HepG2 (cell line): ENCODE measurements at regions not wholly inside any gene's neighbourhood (a gene's known extent, or its start where the extent isn't known, plus 50 kb on each side); places are given as distances from the start of the nearest gene placed in this dataset.

Source experiments
- PAX8 ChIP-seq: sonication (generic); formaldehyde crosslinking; IDR thresholded peaks from 2 replicates; pipeline ENCODE4 v1.8.0; 2022; ENCODE audit warnings: mild to moderate bottlenecking, missing genetic modification reagents, borderline replicate concordance
- WIZ ChIP-seq: sonication (generic); formaldehyde crosslinking; IDR thresholded peaks from 2 replicates; pipeline ENCODE4 v1.5.1; 2020; ENCODE audit warnings: mild to moderate bottlenecking, missing genetic modification reagents
- ZNF761 ChIP-seq: sonication (generic); formaldehyde crosslinking; conservative IDR thresholded peaks from 2 replicates; pipeline ENCODE4 v1.4.0; 2020; ENCODE audit warnings: mild to moderate bottlenecking, missing genetic modification reagents
- TF ChIP-seq, protein P1 (sequence below): sonication (generic); formaldehyde crosslinking; IDR thresholded peaks from 2 replicates; pipeline ENCODE4 v1.5.0; 2020; ENCODE audit warnings: missing genetic modification reagents, mild to moderate bottlenecking, borderline replicate concordance
- TF ChIP-seq, protein P2 (sequence below): sonication (generic); formaldehyde crosslinking; IDR thresholded peaks from 2 replicates; pipeline ENCODE4 v1.8.0; 2022; ENCODE audit warnings: mild to moderate bottlenecking, missing genetic modification reagents
- TF ChIP-seq, protein P3 (sequence below): sonication (generic); formaldehyde crosslinking; IDR thresholded peaks from 2 replicates; pipeline ENCODE4 v1.4.0; 2020; ENCODE audit warnings: missing genetic modification reagents, mild to moderate bottlenecking, borderline replicate concordance
- TF ChIP-seq, protein P4 (sequence below): sonication (generic); formaldehyde crosslinking; IDR thresholded peaks from 2 replicates; pipeline ENCODE4; 2020; ENCODE audit warnings: missing genetic modification reagents, mild to moderate bottlenecking, borderline replicate concordance
- TF ChIP-seq, protein P5 (sequence below): sonication (generic); formaldehyde crosslinking; IDR thresholded peaks from 2 replicates; pipeline ENCODE4 v1.4.0; 2020; ENCODE audit warnings: mild to moderate bottlenecking, missing genetic modification reagents

DNA sequence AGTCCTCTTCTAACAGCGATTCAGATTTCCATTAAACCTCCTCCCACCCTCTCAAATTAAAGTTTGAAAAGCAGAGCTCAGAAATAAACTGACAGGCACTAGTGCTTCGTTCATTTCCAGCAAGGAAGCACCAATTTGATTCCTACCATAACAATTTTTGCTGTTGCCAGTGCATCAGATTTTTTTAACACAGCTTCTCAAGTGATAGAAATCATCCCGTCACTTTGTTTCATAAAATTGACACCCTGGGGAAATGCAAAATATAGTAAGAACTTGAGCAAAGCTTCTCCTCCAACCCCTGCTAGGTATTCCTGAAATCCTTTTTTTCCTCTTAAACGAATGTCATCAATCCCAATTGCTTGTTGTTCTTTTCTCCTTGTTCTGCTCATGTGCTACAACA is 332.1 kb downstream of the FOXG1 start (continued):
- TF ChIP-seq, protein P1, sequence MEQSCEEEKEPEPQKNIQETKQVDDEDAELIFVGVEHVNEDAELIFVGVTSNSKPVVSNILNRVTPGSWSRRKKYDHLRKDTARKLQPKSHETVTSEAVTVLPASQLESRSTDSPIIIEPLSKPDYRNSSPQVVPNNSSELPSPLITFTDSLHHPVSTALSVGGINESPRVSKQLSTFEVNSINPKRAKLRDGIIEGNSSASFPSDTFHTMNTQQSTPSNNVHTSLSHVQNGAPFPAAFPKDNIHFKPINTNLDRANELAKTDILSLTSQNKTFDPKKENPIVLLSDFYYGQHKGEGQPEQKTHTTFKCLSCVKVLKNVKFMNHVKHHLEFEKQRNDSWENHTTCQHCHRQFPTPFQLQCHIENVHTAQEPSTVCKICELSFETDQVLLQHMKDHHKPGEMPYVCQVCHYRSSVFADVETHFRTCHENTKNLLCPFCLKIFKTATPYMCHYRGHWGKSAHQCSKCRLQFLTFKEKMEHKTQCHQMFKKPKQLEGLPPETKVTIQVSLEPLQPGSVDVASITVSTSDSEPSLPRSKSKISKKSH (CRISPR knock-in tag) = no peak
- TF ChIP-seq, protein P2, sequence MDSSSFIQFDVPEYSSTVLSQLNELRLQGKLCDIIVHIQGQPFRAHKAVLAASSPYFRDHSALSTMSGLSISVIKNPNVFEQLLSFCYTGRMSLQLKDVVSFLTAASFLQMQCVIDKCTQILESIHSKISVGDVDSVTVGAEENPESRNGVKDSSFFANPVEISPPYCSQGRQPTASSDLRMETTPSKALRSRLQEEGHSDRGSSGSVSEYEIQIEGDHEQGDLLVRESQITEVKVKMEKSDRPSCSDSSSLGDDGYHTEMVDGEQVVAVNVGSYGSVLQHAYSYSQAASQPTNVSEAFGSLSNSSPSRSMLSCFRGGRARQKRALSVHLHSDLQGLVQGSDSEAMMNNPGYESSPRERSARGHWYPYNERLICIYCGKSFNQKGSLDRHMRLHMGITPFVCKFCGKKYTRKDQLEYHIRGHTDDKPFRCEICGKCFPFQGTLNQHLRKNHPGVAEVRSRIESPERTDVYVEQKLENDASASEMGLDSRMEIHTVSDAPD = no peak
- no peak for TF ChIP-seq ZNF761 (CRISPR knock-in tag)
- TF ChIP-seq WIZ (CRISPR knock-in tag) = no peak
- TF ChIP-seq, protein P3, sequence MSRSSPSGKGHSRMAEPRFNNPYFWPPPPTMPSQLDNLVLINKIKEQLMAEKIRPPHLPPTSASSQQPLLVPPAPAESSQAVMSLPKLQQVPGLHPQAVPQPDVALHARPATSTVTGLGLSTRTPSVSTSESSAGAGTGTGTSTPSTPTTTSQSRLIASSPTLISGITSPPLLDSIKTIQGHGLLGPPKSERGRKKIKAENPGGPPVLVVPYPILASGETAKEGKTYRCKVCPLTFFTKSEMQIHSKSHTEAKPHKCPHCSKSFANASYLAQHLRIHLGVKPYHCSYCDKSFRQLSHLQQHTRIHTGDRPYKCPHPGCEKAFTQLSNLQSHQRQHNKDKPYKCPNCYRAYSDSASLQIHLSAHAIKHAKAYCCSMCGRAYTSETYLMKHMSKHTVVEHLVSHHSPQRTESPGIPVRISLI (CRISPR knock-in tag) = no peak
- TF ChIP-seq PAX8 (CRISPR knock-in tag) = no peak
- TF ChIP-seq, protein P4, sequence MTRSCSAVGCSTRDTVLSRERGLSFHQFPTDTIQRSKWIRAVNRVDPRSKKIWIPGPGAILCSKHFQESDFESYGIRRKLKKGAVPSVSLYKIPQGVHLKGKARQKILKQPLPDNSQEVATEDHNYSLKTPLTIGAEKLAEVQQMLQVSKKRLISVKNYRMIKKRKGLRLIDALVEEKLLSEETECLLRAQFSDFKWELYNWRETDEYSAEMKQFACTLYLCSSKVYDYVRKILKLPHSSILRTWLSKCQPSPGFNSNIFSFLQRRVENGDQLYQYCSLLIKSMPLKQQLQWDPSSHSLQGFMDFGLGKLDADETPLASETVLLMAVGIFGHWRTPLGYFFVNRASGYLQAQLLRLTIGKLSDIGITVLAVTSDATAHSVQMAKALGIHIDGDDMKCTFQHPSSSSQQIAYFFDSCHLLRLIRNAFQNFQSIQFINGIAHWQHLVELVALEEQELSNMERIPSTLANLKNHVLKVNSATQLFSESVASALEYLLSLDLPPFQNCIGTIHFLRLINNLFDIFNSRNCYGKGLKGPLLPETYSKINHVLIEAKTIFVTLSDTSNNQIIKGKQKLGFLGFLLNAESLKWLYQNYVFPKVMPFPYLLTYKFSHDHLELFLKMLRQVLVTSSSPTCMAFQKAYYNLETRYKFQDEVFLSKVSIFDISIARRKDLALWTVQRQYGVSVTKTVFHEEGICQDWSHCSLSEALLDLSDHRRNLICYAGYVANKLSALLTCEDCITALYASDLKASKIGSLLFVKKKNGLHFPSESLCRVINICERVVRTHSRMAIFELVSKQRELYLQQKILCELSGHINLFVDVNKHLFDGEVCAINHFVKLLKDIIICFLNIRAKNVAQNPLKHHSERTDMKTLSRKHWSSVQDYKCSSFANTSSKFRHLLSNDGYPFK (CRISPR knock-in tag) = no peak
- TF ChIP-seq, protein P5, sequence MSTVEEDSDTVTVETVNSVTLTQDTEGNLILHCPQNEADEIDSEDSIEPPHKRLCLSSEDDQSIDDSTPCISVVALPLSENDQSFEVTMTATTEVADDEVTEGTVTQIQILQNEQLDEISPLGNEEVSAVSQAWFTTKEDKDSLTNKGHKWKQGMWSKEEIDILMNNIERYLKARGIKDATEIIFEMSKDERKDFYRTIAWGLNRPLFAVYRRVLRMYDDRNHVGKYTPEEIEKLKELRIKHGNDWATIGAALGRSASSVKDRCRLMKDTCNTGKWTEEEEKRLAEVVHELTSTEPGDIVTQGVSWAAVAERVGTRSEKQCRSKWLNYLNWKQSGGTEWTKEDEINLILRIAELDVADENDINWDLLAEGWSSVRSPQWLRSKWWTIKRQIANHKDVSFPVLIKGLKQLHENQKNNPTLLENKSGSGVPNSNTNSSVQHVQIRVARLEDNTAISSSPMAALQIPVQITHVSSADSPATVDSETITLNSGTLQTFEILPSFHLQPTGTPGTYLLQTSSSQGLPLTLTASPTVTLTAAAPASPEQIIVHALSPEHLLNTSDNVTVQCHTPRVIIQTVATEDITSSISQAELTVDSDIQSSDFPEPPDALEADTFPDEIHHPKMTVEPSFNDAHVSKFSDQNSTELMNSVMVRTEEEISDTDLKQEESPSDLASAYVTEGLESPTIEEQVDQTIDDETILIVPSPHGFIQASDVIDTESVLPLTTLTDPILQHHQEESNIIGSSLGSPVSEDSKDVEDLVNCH (CRISPR knock-in tag) = no peak
